HCT116 (cell line): ENCODE measurements at regions not wholly inside any gene's neighbourhood (a gene's known extent, or its start where the extent isn't known, plus 50 kb on each side); places are given as distances from the start of the nearest gene placed in this dataset.

Experiments
- CTCF ChIP-seq, 3 experiments: fragments of 200-600 bp in 1 of 3; sonication (generic) in 1 of 3; IDR thresholded peaks in 2 of 3; conservative IDR thresholded peaks in 1 of 3; 2 replicates each; pipeline ENCODE4 v1.5.1; 2012 to 2017; ENCODE audit warnings: low read depth in 2 of 3, low read length in 2 of 3, antibody characterized with exemption in 1 of 3, borderline replicate concordance in 1 of 3, control low read depth in 1 of 3, mild to moderate bottlenecking in 1 of 3, mixed read lengths in 1 of 3, mixed run types in 1 of 3, moderate library complexity in 1 of 3; ENCODE audit not compliant: insufficient read depth in 1 of 3
- EZH2 ChIP-seq: fragments of 200-600 bp; sonication (generic); IDR thresholded peaks from 2 replicates; pipeline ENCODE4 v1.6.1; 2017; ENCODE audit warnings: antibody characterized with exemption, mixed run types
- REST ChIP-seq: IDR thresholded peaks from 2 replicates; pipeline ENCODE4 v1.6.1; 2012; ENCODE audit warnings: low read depth
- SP1 ChIP-seq: IDR thresholded peaks from 2 replicates; pipeline ENCODE4 v1.6.1; 2012; ENCODE audit warnings: low read depth

GRCh38 chr4:123609829-123610228 is 213.2 kb downstream of the SPRY1 start:
- TF ChIP-seq CTCF (IDR thresholded peaks at IDR 0.05 in 2 of 3, conservative IDR thresholded peaks at IDR 0.05 in 1 of 3; ENCODE audit: borderline replicate concordance in 1 of 3, insufficient read depth in 1 of 3, low read depth in 2 of 3, low read length in 2 of 3) = no peak
- TF ChIP-seq REST = no peak
- TF ChIP-seq EZH2 = no peak
- no peak for TF ChIP-seq SP1
